ENCODE measurements at regions not wholly inside any gene's neighbourhood (a gene's known extent, or its start where the extent isn't known, plus 50 kb on each side); places are given as distances from the start of the nearest gene placed in this dataset.

DNA sequence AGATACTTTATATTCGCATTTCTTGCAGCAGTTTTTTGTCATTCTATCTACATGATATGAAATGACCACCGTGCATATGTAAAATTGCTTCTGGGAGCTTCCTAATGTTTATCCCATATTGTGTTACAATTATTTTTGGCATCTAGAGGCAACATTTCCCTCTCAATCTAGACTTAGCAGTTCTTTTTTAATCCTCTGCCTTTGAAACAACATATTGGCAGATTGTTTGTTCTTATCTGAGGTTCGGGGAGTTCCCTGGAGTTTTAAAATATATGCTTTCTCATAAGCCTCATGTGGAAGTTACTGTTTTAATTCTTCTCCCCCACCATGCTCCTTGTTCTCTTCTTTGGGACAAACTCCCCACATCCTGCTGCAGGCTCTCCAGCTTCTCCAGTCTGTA is 130.1 kb upstream of the SLC10A2 start:
- 88 to 100% methylated on average over 1 to 3 of the region's 3 CpGs for WGBS, 2 experiments (ENCODE audit: insufficient coverage in 1 of 2, insufficient read length in 1 of 2)
- Mint-ChIP-seq H3K4me1 (peaks cover 27% of the 10 kb centered on the region), H3K4me3 (no peak overlapping the region)

GRCh38 chr13:103195762-103196161 is 129.5 kb upstream of the SLC10A2 start:
- Histone ChIP-seq H3K4me3 (ENCODE audit: low read length) (no peak overlapping the region), H3K27me3 (ENCODE audit: control insufficient read depth, insufficient read depth, low read length, poor library complexity, severe bottlenecking) (no peaks in the 10 kb centered on the region), H3K9me3 (ENCODE audit: control insufficient read depth, low read length) (peaks cover 23% of the 10 kb centered on the region), H3K9ac (ENCODE audit: extremely low read depth, low read length, poor library complexity, severe bottlenecking) (no peak overlapping the region), H3K36me3 (ENCODE audit: control insufficient read depth, insufficient read depth, low read length) (no peaks in the 10 kb centered on the region), H3K27ac (ENCODE audit: low read depth, low read length) (no peak overlapping the region), H3K4me1 (ENCODE audit: control insufficient read depth, insufficient read depth, low read length) (no peaks in the 10 kb centered on the region)
- WGBS, 2 experiments (ENCODE audit: insufficient coverage in 1 of 2, insufficient read length in 1 of 2): no CpG with 5 or more reads among the region's 1 CpG
- Mint-ChIP-seq H3K36me3 (ENCODE audit: low read depth) (no peaks in the 10 kb centered on the region), H3K27me3 (ENCODE audit: insufficient read depth) (peaks cover 33% of the 10 kb centered on the region), H3K27ac (no peak overlapping the region), H3K4me1 (peaks cover 21% of the 10 kb centered on the region), H3K4me3 (no peak overlapping the region), H3K9me3 (no peaks in the 10 kb centered on the region)
- DNase-seq: no peak
- TF ChIP-seq, protein P1, sequence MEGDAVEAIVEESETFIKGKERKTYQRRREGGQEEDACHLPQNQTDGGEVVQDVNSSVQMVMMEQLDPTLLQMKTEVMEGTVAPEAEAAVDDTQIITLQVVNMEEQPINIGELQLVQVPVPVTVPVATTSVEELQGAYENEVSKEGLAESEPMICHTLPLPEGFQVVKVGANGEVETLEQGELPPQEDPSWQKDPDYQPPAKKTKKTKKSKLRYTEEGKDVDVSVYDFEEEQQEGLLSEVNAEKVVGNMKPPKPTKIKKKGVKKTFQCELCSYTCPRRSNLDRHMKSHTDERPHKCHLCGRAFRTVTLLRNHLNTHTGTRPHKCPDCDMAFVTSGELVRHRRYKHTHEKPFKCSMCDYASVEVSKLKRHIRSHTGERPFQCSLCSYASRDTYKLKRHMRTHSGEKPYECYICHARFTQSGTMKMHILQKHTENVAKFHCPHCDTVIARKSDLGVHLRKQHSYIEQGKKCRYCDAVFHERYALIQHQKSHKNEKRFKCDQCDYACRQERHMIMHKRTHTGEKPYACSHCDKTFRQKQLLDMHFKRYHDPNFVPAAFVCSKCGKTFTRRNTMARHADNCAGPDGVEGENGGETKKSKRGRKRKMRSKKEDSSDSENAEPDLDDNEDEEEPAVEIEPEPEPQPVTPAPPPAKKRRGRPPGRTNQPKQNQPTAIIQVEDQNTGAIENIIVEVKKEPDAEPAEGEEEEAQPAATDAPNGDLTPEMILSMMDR (conservative IDR thresholded peaks at IDR 0.05): no peak

More for the DNA sequence above, 130.1 kb upstream of the SLC10A2 start:
- TF ChIP-seq, protein P1 (conservative IDR thresholded peaks at IDR 0.05): no peak
- DNase-seq: no peak
- H3K36me3 Mint-ChIP-seq (ENCODE audit: low read depth): no peaks in the 10 kb centered on the region
- H3K9ac ChIP-seq (ENCODE audit: extremely low read depth, low read length, poor library complexity, severe bottlenecking): no peak overlapping the region
- H3K36me3 ChIP-seq (ENCODE audit: control insufficient read depth, insufficient read depth, low read length): no peaks in the 10 kb centered on the region
- no peak overlapping the region for H3K4me3 ChIP-seq (ENCODE audit: low read length)
- H3K27ac Mint-ChIP-seq: no peak overlapping the region
- no peaks in the 10 kb centered on the region for H3K9me3 Mint-ChIP-seq
- no peak overlapping the region for H3K27ac ChIP-seq (ENCODE audit: low read depth, low read length)
- peaks cover 33% of the 10 kb centered on the region for H3K27me3 Mint-ChIP-seq (ENCODE audit: insufficient read depth)
- H3K9me3 ChIP-seq (ENCODE audit: control insufficient read depth, low read length): peaks cover 23% of the 10 kb centered on the region
- H3K4me1 ChIP-seq (ENCODE audit: control insufficient read depth, insufficient read depth, low read length): no peaks in the 10 kb centered on the region
- H3K27me3 ChIP-seq (ENCODE audit: control insufficient read depth, insufficient read depth, low read length, poor library complexity, severe bottlenecking): no peaks in the 10 kb centered on the region

DNA sequence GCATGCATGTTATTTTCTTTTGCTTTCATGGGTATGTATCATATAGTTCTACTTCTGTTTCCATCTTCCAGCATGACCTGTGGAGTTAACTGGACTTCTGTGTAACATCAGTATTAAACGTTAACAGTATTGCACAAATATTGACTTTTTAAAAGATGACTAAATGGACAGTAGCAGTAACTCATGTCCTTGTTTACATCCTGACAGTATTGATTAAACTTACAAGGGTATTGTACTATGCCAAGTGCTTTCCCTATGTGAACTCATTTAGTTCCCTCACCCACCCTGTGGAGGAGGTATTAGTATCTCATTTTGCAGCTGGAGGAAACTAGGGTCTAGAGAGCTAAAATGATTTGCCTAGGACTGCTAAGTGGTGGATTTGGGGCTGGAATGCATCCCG is 128.7 kb upstream of the SLC10A2 start:
- Histone ChIP-seq H3K27me3 (ENCODE audit: control insufficient read depth, insufficient read depth, low read length, poor library complexity, severe bottlenecking) (no peaks in the 10 kb centered on the region), H3K4me1 (ENCODE audit: control insufficient read depth, insufficient read depth, low read length) (no peaks in the 10 kb centered on the region), H3K36me3 (ENCODE audit: control insufficient read depth, insufficient read depth, low read length) (no peaks in the 10 kb centered on the region), H3K27ac (ENCODE audit: low read depth, low read length) (no peak overlapping the region), H3K4me3 (ENCODE audit: low read length) (no peak overlapping the region), H3K9ac (ENCODE audit: extremely low read depth, low read length, poor library complexity, severe bottlenecking) (no peak overlapping the region), H3K9me3 (ENCODE audit: control insufficient read depth, low read length) (peaks cover 21% of the 10 kb centered on the region)
- Mint-ChIP-seq H3K27ac (no peak overlapping the region), H3K36me3 (ENCODE audit: low read depth) (no peaks in the 10 kb centered on the region), H3K27me3 (ENCODE audit: insufficient read depth) (peaks cover 36% of the 10 kb centered on the region), H3K4me3 (no peak overlapping the region), H3K9me3 (no peaks in the 10 kb centered on the region), H3K4me1 (peaks cover 20% of the 10 kb centered on the region)
- DNase-seq: no peak
- TF ChIP-seq, protein P1 (conservative IDR thresholded peaks at IDR 0.05): no peak
- WGBS, 2 experiments (ENCODE audit: insufficient coverage in 1 of 2, insufficient read length in 1 of 2): 94 to 100% methylated on average over 1 of the region's 2 CpGs

All from endodermal cell (in vitro differentiated cells).